ENCODE measurements at regions not wholly inside any gene's neighbourhood (a gene's known extent, or its start where the extent isn't known, plus 50 kb on each side); places are given as distances from the start of the nearest gene placed in this dataset.

GRCh38 chr6:22875845-22876244 lies 306.5 kb downstream of the HDGFL1 start:
- no peak for DNase-seq (ENCODE audit: insufficient read length, low spot score)
- FAIRE-seq = no peak

GRCh38 chr6:22878324-22878701 lies 308.9 kb downstream of the HDGFL1 start:
- no peak for DNase-seq (ENCODE audit: insufficient read length, low spot score)
- no peak for FAIRE-seq

- FAIRE-seq = no peak
These were observed 309.3 kb downstream of the HDGFL1 start for GRCh38 chr6:22878706-22879105.

DNA sequence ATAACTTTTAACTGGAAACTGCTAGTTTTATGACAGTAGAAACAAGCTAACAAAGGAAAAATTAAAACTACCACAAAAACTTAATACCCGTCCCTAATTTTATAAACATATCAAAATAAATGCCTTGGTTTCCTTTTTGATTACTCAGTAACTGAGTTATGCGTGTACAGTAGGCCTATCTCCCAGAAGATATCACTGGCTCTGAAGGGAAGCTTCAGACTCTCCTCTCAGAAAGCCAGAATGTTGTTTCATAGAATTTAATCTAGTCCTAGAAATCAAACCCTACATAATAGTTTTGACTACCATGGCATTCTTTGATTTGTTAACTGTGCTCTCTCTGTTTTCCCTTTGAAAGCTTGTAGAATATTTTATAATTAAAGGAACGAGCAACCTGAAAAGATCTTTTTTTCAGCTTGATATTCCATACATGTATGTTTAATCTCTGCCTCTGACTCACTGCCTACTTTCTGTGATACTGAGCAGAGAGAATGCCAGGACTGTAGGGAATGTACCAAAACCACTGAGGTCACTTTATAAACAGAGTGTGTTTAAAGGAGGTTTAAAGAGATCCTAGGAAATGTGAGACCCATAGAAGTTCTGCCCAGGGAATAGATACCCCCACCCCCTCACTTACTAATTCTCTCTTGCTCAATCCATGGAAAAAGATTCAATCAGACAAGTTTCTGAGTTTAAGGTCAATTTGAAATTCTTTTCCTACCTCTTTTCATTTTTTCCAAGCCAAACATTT lies 311.5 kb downstream of the HDGFL1 start:
- no peak for DNase-seq (ENCODE audit: insufficient read length, low spot score)
- FAIRE-seq = no peak

More at GRCh38 chr6:22878706-22879105, 309.3 kb downstream of the HDGFL1 start:
- DNase-seq (ENCODE audit: insufficient read length, low spot score) = no peak

DNA sequence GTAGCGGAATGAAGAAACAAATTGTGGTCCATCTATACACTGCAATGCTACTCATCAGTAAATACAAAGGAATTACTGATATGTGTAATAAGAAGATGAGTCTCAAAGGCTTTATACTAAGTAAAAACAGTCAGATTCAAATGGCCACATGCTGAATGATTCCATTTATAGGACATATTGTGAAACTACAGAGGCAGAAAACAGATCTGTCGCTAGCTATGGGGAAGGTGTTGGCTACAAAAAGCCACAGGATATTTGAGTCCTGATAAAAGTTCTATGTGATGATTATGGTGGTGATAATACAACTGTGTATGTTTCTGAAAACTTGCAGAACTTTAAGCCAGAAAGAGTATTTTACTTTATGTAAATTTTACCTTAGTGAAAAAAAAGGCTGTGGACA lies 313.2 kb downstream of the HDGFL1 start:
- FAIRE-seq (no peak), DNase-seq (ENCODE audit: insufficient read length, low spot score) (no peak)

DNA sequence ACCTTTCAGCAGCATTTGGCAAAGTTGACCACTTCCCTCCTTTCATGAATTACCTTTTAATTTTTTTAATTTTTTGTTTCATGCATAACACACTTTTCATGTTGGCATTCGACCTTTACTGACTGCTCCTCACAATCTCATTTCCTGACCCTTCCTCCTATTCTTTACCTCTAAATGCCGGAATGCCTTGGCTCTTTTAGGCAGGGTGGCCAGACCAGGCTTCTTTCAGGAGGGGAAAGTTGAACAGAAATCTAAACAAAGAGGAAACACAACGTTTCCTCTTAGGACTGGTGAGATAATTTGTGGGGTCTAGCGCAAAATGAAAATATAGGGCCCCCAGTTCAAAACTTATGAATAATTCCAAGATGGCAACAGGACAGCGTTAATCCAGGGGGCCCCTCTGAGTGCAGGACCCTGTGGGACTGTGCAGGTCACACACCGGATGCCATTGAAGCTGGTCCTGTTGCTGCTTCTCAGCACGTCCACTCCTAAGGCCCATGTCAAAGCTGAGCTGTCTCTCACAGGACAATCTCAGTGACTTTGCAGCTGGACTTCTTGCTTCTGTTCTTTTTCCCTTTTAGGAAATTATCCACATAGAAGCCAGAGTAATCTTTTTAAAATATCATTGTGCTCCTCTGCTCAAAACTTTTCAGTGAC lies 313.8 kb downstream of the HDGFL1 start:
- FAIRE-seq = no peak

DNA sequence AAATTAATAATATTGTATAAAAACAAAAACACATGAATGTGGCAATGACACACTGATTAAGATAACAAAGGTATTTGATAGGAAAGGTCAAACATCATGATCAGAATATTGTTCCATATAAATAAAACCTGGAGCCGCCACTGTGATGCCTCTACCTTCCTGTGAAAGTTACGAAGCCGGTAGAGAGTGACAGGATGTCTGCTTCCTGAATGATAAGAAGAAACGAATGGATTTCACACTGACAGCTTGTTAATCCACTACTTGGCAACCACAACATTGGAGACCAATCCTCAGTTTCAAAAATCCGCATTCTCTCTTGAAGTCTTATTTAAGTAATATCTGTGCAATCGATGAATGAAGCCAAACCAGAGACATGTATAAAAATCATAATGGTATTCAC lies 315.1 kb downstream of the HDGFL1 start:
- no peak for FAIRE-seq
- no peak for DNase-seq (ENCODE audit: insufficient read length, low spot score)

More for the DNA sequence above, 313.8 kb downstream of the HDGFL1 start:
- DNase-seq (ENCODE audit: insufficient read length, low spot score) = no peak

- no peak for FAIRE-seq
- DNase-seq (ENCODE audit: insufficient read length, low spot score) = no peak
These were observed 317.6 kb downstream of the HDGFL1 start for GRCh38 chr6:22886650-22887581.

DNA sequence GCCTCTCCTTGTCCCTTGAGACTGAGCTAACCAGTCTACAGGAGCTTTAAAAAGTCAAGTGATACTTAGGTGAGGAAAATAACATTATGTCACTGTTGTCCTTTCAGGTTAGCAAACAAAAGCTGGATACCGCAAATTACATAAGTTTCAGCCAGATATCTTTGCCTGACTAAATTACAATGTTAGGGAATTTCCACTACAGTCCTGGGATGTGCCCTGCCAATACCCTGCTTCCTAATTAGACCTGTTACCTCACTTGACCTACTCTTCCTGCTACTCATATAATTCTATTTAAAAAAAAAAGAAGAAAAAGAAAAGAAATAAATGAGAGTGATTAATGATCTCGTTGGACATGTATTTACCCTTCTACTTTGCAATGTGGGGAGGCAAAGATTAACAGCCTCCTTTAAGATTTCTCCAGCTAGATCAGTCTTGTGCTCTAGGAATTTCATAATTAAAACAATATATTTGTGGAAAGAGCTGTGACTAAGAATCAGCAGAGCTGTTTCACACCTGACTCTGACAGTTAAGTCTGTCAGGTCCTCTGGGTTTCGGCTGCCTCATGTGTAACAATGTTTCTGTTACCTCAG lies 318.9 kb downstream of the HDGFL1 start:
- FAIRE-seq = no peak
- DNase-seq (ENCODE audit: insufficient read length, low spot score) = no peak

DNA sequence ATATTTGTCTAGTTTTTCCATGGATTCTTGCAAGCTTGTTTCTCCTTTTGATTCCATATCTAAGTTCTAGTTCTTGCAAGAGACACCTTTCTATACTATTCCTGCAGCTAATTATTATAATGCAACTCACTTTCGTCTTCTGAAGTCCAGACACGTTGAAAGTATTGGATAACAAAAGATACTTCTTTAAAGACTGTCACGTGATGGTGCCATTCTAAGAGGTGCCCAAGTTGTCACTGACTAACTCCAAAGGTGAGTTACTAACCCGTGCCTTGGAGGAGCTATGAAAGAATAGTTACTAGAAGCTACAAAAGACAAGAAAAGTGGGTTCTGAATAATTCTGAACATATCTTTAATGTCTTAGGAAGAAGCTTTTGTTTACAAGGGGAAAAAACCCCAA lies 322.6 kb downstream of the HDGFL1 start:
- FAIRE-seq = no peak

DNA sequence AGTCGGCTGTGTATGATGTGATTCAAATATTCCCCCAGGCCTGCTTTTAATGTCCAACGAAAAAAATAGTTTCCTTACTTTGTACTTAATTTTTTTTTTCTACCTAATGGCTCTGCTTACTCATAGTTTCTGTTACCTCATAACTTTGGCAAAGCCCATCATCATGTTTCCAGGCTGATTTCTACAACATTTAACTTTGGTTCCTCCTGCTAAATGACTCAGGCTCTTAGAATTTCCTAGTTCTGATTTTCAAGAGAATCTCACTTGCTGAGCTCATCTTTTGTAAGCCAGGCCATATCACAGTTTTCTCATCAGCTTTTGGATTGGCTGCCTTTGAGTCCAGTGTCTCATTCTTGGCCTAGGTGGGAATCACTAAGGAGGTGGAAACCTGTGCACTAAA lies 323.1 kb downstream of the HDGFL1 start:
- no peak for DNase-seq (ENCODE audit: insufficient read length, low spot score)

More for the DNA sequence above, 322.6 kb downstream of the HDGFL1 start:
- DNase-seq (ENCODE audit: insufficient read length, low spot score) = no peak

DNA sequence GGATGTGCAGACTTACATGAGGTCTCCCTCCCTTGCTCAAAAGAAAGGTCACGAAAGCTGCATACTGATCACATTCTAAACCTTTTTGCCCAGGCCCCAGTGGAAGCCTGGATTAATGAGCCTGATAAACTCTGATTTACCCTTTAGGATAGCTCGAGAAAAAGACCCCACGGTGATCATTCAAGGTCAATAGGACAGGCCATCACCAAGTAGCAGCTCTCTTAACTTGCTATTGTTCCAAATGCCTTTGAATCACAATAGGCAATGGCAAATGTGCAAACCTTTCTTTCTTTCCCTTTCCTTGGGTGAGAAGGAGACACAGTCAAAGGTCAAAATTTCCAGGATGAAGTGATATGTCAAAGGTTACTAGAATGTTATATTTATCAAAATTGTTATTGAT lies 327.3 kb downstream of the HDGFL1 start:
- DNase-seq (ENCODE audit: insufficient read length, low spot score) (no peak), FAIRE-seq (no peak)

More for the DNA sequence above, 323.1 kb downstream of the HDGFL1 start:
- FAIRE-seq = no peak

DNA sequence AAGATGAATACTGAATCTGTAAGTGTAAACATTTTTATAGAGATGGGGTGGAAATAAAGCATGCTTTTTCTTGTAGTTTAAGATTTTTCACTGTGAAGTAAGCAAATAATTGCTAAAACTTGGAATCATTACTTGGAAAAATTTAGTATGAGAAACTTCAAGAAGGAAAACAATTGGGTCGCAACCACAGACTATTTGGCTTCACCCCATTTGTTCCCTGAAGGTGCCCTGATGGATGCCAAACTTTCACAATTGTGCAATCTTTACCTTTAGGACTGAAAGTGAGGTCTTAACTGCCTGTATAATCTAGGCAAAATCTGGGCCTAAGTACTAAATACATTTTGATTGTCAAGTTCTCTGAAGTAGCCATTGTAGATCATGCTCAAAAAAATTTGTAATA lies 330.1 kb downstream of the HDGFL1 start:
- no peak for FAIRE-seq
- DNase-seq (ENCODE audit: insufficient read length, low spot score) = no peak

DNA sequence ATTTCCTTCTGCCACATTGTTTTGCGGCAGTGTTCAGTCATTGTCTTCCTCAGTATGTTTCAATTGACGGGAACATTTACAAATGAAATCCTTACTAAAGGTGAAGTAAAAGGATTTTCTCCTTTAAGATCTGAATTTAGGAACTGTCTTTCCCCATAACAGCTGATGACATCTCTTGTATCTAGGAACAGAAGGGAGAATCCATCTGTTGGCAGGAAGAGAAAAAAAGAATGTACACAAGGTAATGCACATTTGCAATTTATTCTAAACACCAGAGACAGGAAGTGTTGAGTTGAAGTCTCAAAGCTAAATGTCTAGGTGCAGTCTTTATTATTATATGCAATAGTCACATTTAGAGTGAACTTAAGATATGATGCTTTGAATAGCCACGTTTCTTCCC lies 334.5 kb downstream of the HDGFL1 start:
- DNase-seq (ENCODE audit: insufficient read length, low spot score) = no peak
- FAIRE-seq = no peak

DNA sequence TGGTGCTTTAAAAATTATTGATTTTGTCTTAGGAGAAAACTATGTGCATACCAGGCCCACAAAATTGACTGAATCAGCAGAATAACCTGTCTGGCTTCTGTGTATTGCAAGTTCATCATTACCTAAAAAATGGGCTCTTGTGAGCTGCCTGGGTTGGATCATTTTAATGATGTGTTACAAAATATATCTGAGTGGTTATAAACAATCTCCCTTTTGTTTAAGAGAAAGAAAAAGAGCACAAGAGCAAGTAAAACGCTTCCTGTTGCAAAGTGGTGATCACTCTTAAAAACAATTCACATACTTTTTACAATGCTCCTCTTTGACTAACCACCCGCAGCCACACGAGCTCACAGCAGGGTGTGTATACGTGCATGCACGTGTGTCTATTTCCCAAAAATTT lies 335.1 kb downstream of the HDGFL1 start:
- no peak for FAIRE-seq
- DNase-seq (ENCODE audit: insufficient read length, low spot score) = no peak

DNA sequence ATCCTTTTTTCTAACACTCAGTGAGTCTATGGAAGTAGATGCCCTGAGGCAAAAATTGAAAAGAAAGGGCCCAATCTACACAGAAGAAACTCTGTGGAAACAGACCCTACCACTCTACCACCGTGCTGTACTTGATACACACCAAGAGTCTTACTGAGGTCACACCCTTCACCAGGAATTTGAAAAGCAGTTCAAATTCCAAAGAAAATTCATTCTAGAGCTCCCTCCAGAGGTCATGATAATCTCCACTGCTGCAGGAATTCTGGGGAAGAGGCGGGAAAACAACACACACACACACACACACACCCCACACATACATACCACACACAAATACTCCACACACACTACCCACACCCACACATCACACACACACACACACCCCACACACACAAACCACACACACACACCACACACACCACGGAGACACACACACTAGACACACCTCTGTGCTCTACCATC lies 336.8 kb downstream of the HDGFL1 start:
- no peak for FAIRE-seq
- DNase-seq (ENCODE audit: insufficient read length, low spot score) = no peak

GRCh38 chr6:22907085-22907484 lies 337.7 kb downstream of the HDGFL1 start:
- FAIRE-seq (no peak), DNase-seq (ENCODE audit: insufficient read length, low spot score) (no peak)

DNA sequence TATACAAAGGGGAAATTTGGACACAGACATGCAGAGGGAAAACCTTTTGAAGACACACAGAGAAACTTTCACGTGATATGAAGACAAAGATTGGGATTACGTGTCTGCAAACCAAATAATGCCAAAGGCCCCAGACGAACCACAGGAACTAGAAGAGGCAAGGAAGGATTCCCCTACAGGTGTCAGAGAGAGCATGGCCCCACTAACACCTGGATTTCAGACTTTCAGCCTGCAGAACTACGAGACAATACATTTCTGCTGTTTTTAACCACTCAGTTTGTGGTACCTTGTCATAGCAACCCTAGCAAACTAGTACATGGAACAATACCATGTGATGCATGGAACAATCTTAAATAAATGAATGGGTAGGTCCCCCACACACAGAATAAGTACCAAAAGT lies 341.0 kb downstream of the HDGFL1 start:
- no peak for DNase-seq (ENCODE audit: insufficient read length, low spot score)
- FAIRE-seq = no peak

GRCh38 chr6:22913612-22914011 lies 344.2 kb downstream of the HDGFL1 start:
- no peak for FAIRE-seq

GRCh38 chr6:22917344-22917743 lies 348.0 kb downstream of the HDGFL1 start:
- DNase-seq (ENCODE audit: insufficient read length, low spot score) = no peak
- FAIRE-seq = no peak

More at GRCh38 chr6:22913612-22914011, 344.2 kb downstream of the HDGFL1 start:
- DNase-seq (ENCODE audit: insufficient read length, low spot score) = no peak

GRCh38 chr6:22921828-22922227 lies 352.5 kb downstream of the HDGFL1 start:
- no peak for FAIRE-seq
- DNase-seq (ENCODE audit: insufficient read length, low spot score) = no peak

Measured in GM19239 (cell line).